ENCODE measurements at regions not wholly inside any gene's neighbourhood (a gene's known extent, or its start where the extent isn't known, plus 50 kb on each side); places are given as distances from the start of the nearest gene placed in this dataset.

GRCh38 chr5:133818869-133819600 lies 149.4 kb downstream of the C5orf15 start:
- TF ChIP-seq CTCF (IDR thresholded peaks at IDR 0.05), result no peak
- H3K4me1 ChIP-seq (ENCODE audit: insufficient read depth, low read length), result no peaks in the 10 kb centered on the region
- intact Hi-C loops (cut with DNase I, micrococcal nuclease), result no loop called here
- no peak overlapping the region for H3K4me3 ChIP-seq (ENCODE audit: low read length)
- H3K27me3 ChIP-seq (ENCODE audit: control insufficient read depth in 1 of 2, insufficient read depth in 2 of 2, low read length in 2 of 2), result peaks cover 4 to 20% of the 10 kb centered on the region in 2 experiments
- H3K27ac ChIP-seq (ENCODE audit: low read depth in 1 of 2, low read length in 2 of 2), result no peak overlapping the region
- DNase-seq (no peak), ATAC-seq (ENCODE audit: poor library complexity) (no peak)
- ChIA-PET POLR2A (no interaction called here), CTCF (no interaction called here)
- peaks cover 39% of the 10 kb centered on the region for H3K27me3 Mint-ChIP-seq
- H3K4me3 Mint-ChIP-seq, result no peak overlapping the region
- no peak overlapping the region for H3K27ac Mint-ChIP-seq
- H3K4me1 Mint-ChIP-seq (ENCODE audit: low read depth), result peaks cover 14% of the 10 kb centered on the region
- H3K36me3 ChIP-seq (ENCODE audit: insufficient read depth, low read length), result no peaks in the 10 kb centered on the region
- H3K9me3 ChIP-seq (ENCODE audit: control insufficient read depth in 1 of 2, insufficient read depth in 1 of 2, low read length in 2 of 2), result no peaks in the 10 kb centered on the region
- no peaks in the 10 kb centered on the region for H3K9me3 Mint-ChIP-seq
- H3K36me3 Mint-ChIP-seq (ENCODE audit: low read depth), result no peaks in the 10 kb centered on the region

- Histone ChIP-seq H3K4me1 (ENCODE audit: insufficient read depth, low read length) (no peaks in the 10 kb centered on the region), H3K36me3 (ENCODE audit: insufficient read depth, low read length) (no peaks in the 10 kb centered on the region), H3K27me3 (ENCODE audit: control insufficient read depth in 1 of 2, insufficient read depth in 2 of 2, low read length in 2 of 2) (peaks cover 4 to 25% of the 10 kb centered on the region in 2 experiments), H3K9me3 (ENCODE audit: control insufficient read depth in 1 of 2, insufficient read depth in 1 of 2, low read length in 2 of 2) (no peaks in the 10 kb centered on the region), H3K4me3 (ENCODE audit: low read length) (no peak overlapping the region), H3K27ac (ENCODE audit: low read depth in 1 of 2, low read length in 2 of 2) (no peak overlapping the region)
- Mint-ChIP-seq H3K27ac (no peak overlapping the region), H3K36me3 (ENCODE audit: low read depth) (no peaks in the 10 kb centered on the region), H3K4me3 (no peak overlapping the region), H3K9me3 (no peaks in the 10 kb centered on the region), H3K27me3 (peaks cover 47% of the 10 kb centered on the region), H3K4me1 (ENCODE audit: low read depth) (peaks cover 7% of the 10 kb centered on the region)
- intact Hi-C loops (cut with DNase I, micrococcal nuclease), result no loop called here
- TF ChIP-seq CTCF (IDR thresholded peaks at IDR 0.05), result no peak
- CTCF ChIA-PET, result no interaction called here
- DNase-seq, result no peak
- ATAC-seq (ENCODE audit: poor library complexity), result no peak
- POLR2A ChIA-PET, result no interaction called here
Measured at GRCh38 chr5:133818031-133818431, 150.4 kb downstream of the C5orf15 start.

- intact Hi-C loops (cut with DNase I, micrococcal nuclease), result no loop called here
- H3K27ac Mint-ChIP-seq, result no peak overlapping the region
- H3K4me3 ChIP-seq (ENCODE audit: low read length), result no peak overlapping the region
- H3K4me3 Mint-ChIP-seq, result no peak overlapping the region
- peaks cover 46% of the 10 kb centered on the region for H3K27me3 Mint-ChIP-seq
- H3K4me1 Mint-ChIP-seq (ENCODE audit: low read depth), result peaks cover under 1% of the 10 kb centered on the region
- no peaks in the 10 kb centered on the region for H3K36me3 Mint-ChIP-seq (ENCODE audit: low read depth)
- TF ChIP-seq CTCF (IDR thresholded peaks at IDR 0.05), result no peak
- peaks cover 4 to 25% of the 10 kb centered on the region in 2 experiments for H3K27me3 ChIP-seq (ENCODE audit: control insufficient read depth in 1 of 2, insufficient read depth in 2 of 2, low read length in 2 of 2)
- H3K4me1 ChIP-seq (ENCODE audit: insufficient read depth, low read length), result no peaks in the 10 kb centered on the region
- DNase-seq, result no peak
- no peaks in the 10 kb centered on the region for H3K9me3 ChIP-seq (ENCODE audit: control insufficient read depth in 1 of 2, insufficient read depth in 1 of 2, low read length in 2 of 2)
- no peak overlapping the region for H3K27ac ChIP-seq (ENCODE audit: low read depth in 1 of 2, low read length in 2 of 2)
- CTCF ChIA-PET, result no interaction called here
- no peaks in the 10 kb centered on the region for H3K9me3 Mint-ChIP-seq
- POLR2A ChIA-PET, result no interaction called here
- ATAC-seq (ENCODE audit: poor library complexity), result no peak
- H3K36me3 ChIP-seq (ENCODE audit: insufficient read depth, low read length), result no peaks in the 10 kb centered on the region
Measured at GRCh38 chr5:133817456-133817855, 151.0 kb downstream of the C5orf15 start.
